WTC11 (cell line): ENCODE measurements at regions not wholly inside any gene's neighbourhood (a gene's known extent, or its start where the extent isn't known, plus 50 kb on each side); places are given as distances from the start of the nearest gene placed in this dataset.

Experiments used
- ELF4 ChIP-seq: sonication (generic); formaldehyde crosslinking; IDR thresholded peaks from 2 replicates; pipeline ENCODE4 v1.8.1; 2022; ENCODE audit warnings: low read depth, mild to moderate bottlenecking, moderate library complexity, missing genetic modification reagents
- TF ChIP-seq, protein P1 (sequence below): sonication (generic); formaldehyde crosslinking; IDR thresholded peaks from 2 replicates; pipeline ENCODE4 v1.8.1; 2022; ENCODE audit warnings: mild to moderate bottlenecking, moderate library complexity, missing genetic modification reagents
- TF ChIP-seq, protein P2 (sequence below): fragments of 200-600 bp; IDR thresholded peaks from 2 replicates; pipeline ENCODE4 v1.8.0; 2022; ENCODE audit warnings: antibody characterized with exemption
- TF ChIP-seq, protein P3 (sequence below): sonication (generic); formaldehyde crosslinking; IDR thresholded peaks from 2 replicates; pipeline ENCODE4 v1.8.1; 2023; ENCODE audit warnings: mild to moderate bottlenecking, missing genetic modification reagents, moderate library complexity

DNA sequence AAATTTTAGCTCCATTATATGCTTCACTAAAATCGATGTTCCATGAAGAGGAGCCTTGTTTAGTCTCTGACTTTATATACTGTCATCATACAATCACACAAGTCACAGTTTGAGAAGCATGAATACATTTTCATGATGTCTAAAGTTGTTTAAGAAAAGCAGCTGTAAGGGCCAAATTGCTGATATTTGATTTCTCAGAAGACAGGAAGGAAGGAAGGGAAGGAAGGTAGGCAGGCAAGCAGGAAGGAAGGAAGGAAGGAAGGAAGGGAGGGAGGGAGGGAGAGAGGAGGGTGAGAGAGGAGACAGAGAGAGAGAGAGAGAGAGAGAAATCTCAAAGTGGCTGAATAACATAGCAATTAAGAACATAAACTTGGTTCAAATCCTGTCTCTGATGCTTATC lies 153.7 kb downstream of the RTL9 start:
- TF ChIP-seq ELF4: no peak
- TF ChIP-seq, protein P1, sequence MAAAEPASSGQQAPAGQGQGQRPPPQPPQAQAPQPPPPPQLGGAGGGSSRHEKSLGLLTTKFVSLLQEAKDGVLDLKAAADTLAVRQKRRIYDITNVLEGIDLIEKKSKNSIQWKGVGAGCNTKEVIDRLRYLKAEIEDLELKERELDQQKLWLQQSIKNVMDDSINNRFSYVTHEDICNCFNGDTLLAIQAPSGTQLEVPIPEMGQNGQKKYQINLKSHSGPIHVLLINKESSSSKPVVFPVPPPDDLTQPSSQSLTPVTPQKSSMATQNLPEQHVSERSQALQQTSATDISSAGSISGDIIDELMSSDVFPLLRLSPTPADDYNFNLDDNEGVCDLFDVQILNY: no peak
- TF ChIP-seq, protein P2, sequence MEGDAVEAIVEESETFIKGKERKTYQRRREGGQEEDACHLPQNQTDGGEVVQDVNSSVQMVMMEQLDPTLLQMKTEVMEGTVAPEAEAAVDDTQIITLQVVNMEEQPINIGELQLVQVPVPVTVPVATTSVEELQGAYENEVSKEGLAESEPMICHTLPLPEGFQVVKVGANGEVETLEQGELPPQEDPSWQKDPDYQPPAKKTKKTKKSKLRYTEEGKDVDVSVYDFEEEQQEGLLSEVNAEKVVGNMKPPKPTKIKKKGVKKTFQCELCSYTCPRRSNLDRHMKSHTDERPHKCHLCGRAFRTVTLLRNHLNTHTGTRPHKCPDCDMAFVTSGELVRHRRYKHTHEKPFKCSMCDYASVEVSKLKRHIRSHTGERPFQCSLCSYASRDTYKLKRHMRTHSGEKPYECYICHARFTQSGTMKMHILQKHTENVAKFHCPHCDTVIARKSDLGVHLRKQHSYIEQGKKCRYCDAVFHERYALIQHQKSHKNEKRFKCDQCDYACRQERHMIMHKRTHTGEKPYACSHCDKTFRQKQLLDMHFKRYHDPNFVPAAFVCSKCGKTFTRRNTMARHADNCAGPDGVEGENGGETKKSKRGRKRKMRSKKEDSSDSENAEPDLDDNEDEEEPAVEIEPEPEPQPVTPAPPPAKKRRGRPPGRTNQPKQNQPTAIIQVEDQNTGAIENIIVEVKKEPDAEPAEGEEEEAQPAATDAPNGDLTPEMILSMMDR: no peak
- TF ChIP-seq, protein P3, sequence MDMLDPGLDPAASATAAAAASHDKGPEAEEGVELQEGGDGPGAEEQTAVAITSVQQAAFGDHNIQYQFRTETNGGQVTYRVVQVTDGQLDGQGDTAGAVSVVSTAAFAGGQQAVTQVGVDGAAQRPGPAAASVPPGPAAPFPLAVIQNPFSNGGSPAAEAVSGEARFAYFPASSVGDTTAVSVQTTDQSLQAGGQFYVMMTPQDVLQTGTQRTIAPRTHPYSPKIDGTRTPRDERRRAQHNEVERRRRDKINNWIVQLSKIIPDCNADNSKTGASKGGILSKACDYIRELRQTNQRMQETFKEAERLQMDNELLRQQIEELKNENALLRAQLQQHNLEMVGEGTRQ (CRISPR knock-in tag): no peak
